ENCODE measurements at regions not wholly inside any gene's neighbourhood (a gene's known extent, or its start where the extent isn't known, plus 50 kb on each side); places are given as distances from the start of the nearest gene placed in this dataset.

DNA sequence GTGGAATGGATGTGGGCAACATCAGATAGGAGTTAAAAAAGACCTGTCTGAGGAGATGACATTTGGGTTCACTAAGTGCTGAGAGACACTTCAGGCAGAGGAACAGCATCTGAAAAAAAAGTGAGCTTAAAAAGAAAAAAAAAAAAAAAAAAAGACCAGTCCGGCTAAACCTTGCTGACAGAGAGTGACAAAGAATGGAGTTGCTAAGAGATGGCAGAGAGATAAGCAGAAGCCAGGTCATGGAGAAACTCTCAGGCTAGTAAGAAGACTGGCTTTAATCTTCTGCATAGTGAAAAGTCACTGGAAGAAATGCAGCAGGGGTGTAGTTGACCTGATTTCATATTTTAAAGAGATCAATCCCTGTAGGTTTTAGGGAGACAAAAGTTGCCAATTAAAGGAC, 711.1 kb upstream of the SEMA3D start:
- TF ChIP-seq, protein P1, sequence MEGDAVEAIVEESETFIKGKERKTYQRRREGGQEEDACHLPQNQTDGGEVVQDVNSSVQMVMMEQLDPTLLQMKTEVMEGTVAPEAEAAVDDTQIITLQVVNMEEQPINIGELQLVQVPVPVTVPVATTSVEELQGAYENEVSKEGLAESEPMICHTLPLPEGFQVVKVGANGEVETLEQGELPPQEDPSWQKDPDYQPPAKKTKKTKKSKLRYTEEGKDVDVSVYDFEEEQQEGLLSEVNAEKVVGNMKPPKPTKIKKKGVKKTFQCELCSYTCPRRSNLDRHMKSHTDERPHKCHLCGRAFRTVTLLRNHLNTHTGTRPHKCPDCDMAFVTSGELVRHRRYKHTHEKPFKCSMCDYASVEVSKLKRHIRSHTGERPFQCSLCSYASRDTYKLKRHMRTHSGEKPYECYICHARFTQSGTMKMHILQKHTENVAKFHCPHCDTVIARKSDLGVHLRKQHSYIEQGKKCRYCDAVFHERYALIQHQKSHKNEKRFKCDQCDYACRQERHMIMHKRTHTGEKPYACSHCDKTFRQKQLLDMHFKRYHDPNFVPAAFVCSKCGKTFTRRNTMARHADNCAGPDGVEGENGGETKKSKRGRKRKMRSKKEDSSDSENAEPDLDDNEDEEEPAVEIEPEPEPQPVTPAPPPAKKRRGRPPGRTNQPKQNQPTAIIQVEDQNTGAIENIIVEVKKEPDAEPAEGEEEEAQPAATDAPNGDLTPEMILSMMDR (IDR thresholded peaks at IDR 0.05; ENCODE audit: insufficient read depth, low read length, poor library complexity, severe bottlenecking), result no peak
- TF ChIP-seq EZH2phosphoT487 (conservative IDR thresholded peaks at IDR 0.05; ENCODE audit: low read length), result no peak

Measured in SU-DHL-6 (cell line).